ENCODE measurements at regions not wholly inside any gene's neighbourhood (a gene's known extent, or its start where the extent isn't known, plus 50 kb on each side); places are given as distances from the start of the nearest gene placed in this dataset.
"Not testable (repeated sequence)": the region's sequence is repeated elsewhere in the genome, so short reads cannot be mapped to it uniquely, and the experiment has no call there.

DNA sequence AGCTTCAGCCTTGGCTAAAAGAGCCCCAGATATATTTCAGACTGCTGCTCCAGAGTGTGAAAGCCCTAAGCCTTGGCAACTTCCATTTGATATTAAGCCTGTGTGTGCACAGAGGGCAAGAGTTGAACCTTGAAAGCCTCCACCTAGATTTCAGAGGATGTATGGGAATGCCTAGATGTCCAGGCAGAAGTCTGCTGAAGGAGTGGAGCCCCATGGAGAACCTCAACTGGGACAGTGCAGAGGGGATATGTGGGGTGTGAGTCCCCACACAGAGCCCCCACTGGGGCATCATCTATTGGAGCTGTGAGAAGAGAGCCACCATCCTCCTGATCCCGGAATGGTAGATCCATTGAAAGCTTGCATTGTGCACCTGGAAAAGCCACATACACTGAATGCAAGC, 1784.8 kb upstream of the CDH9 start:
- DNase-seq, result no peak

DNA sequence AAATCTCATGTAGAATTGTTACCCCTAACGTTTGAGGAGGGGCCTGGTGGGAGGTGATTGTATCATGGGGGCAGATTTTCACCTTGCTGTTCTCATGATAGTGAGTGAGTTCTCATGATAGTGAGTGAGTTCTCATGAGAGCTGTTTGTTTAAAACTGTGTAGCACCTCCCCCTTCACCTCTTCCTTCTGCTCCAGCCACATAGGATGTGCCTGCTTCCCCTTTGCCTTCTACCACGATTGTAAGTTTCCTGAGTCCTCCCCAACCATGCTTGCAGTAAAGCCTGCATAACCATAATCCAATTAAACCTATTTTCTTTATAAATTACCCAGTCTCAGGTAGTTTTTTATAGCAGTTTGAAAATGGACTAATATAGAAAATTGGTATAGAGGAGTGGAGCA, 1783.7 kb upstream of the CDH9 start:
- no peak for DNase-seq

DNA sequence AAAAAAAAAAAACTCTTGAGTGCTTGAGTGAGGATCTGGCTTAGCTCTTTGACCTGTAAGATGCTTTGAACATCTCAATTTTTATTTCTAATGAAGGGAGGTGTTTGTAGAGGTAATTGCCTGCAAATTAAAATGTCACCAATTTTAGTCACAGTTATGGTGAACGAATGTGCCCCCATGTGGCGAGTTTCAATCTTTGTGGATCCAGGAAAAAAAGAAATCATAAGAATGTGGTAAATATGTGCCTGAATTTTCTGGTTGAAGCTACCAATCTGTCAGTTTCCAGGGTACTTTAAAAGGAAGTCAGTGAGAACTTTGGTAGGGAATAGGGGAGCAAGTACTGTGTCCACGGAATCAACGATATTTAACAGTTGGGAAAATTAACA, 1772.4 kb upstream of the CDH9 start:
- peak in 1 of 2 experiments; percentile 43 for DNase-seq

DNA sequence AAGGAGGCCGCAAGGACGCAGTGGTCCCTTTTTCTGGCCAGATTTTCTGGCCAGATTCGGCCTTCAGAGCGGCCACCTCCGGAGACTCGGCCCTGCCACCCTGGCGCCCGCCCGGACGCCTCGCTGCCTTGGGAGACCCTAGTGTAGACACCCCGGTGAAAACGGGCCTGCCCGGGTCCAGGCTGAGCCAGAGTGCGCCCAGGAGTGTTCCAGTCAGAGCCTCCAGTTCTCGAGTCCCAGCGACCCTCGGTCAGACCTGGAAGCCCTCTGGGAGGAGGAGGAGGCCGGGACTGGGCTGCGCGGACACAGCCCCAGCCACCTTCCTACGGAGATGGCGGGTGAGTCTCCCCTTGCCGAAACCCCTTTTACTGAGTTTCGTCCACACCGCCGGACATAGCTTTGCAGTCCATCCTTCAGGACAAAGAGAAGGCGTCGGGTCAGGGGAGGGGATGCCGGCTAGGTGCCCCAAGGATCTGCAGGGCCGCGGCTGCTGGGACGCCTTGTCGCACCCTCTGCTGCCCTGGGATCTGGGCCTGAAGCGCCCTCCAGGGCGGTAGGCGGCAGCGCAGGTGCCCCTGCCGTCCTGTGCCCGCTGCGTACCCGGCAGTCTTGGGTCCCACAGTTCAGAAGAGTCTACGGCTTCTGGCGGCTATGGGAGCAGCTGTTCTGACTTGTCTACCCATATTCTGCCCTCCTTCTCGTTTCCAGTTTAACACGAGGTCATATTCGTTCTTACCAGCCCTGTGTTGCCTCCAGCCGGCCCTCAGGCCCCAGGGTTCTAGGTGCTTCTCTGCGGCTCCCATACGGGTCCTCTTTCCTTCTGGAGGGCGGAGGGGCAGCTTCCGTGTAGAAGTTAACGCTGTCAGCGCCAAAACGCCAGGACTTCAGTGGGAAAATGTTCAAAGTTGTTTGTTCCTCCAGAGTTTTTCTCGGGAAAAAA, 1771.7 kb upstream of the CDH9 start:
- peak in 1 of 2 experiments; percentile 29 for DNase-seq

DNA sequence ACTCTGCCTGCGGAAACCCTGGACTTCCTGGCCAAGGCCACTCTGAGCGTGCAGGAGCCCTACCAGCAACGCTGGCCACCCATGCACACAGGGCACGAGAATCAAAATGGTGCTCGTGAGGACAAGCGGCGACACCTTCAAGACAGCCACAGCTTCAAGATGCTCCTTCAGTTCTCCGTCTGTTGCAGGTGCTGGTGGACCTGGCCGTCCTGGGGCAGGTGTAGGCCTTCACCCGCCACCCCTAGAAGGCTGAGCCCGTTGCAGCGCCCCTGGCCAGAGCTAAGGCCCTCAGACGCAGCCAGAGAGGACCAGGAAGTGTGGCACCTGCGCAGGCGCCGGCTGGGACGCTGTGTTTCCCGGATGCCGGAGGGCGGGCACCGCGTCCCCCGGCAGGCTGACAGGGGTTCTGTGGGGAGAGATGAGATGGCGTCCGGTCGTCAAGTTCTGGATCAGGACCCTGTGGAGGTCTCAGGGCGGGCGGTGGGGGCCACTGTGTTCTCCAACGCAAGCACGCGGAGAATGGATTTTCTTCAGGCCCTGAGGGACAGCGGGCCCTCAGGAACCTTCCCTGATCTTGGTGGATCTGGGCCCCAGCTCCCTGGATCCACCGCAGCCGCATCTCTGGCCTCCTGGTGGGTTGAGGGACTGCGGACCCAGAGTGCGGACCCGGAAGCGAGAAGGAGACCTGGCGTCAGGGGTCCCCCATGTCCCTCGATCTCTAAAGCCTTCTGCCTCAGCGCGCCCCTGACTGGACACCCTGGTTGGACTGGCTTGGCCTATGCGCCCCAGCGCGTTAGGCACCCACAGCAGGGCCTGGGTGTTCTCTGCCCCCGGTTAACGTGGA, 1770.8 kb upstream of the CDH9 start:
- DNase-seq, result no peak

DNA sequence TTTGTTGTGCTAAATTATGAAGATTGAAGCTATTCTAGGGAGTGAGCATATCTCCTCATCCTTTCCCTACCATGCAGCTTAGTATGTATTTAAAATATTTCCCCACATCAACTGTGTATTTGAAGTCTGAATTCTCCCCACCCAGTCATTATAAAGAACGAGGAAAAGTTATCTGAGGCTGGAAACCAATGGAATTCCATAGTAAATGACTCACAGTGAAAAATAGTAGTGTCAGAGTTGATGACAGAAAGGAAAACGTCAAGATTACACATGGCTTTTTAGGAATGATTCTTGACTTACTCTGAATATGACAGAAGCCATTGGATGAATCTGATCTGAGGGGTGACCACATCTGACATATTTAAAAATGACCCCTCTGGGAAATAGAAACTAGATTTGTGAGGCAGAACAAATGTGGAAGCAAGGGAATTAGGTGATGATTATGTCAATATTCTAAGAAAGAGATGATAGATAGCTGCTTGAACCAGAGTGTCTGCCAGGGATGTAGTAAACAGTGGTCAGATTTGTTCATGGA, 1768.9 kb upstream of the CDH9 start:
- DNase-seq, result no peak

DNA sequence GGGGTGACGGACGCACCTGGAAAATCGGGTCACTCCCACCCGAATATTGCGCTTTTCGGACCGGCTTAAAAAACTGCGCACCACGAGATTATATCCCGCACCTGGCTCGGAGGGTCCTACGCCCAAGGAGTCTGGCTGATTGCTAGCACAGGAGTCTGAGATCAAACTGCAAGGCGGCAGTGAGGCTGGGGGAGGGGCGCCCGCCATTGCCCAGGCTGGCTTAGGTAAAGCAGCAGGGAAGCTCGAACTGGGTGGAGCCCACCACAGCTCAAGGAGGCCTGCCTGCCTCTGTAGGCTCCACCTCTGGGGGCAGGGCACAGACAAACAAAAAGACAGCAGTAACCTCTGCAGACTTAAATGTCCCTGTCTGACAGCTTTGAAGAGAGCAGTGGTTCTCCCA, 1760.6 kb upstream of the CDH9 start:
- DNase-seq, result not testable (repeated sequence)

DNA sequence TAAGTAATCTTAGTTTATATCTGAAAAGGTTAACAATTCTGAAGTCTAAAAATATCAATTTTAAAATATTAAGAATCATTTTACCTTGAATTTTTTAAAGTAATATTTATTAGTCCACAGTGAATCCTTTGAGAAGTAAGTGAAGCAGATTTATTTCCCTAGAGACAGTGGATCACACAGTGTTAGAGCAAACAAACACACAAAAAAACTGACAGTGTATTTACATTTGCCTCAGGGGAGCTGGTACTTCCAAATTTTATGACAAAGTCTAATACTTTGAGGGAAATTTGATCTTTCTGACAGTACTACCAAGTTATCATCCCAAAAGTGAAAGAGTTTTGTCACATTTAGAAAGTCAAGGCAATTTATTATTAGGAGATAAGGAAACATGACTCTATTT, 1750.6 kb upstream of the CDH9 start:
- no peak for DNase-seq

DNA sequence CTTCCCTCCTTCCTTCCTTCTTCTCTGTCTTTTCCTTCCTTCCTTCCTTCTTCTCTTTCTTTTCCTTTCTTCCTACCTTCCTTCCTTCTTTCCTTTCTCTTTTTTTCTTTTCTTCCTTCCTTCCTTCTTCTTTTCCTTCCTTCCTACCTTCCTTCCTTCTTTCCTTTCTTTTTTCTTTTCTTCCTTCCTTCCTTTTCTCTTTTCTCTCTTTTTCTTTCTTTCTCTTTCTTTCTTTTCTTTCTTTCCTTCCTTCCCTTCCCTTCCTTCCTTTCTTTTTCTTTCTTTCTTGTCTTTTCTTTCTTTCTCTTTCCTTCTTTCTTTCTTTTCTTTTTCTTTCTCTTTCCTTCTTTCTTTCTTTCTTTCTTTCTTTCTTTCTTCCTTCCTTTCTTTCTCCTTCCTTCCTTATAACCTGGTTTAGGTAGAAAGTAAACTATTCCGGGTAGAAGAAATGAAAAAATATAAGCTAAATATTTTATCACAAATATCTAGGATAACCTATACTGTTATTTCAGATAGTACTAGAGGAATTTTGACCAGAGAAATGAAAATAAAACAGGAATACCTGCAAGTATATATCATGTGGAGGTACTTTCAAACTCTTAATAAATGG, 1741.8 kb upstream of the CDH9 start:
- DNase-seq, result no peak

DNA sequence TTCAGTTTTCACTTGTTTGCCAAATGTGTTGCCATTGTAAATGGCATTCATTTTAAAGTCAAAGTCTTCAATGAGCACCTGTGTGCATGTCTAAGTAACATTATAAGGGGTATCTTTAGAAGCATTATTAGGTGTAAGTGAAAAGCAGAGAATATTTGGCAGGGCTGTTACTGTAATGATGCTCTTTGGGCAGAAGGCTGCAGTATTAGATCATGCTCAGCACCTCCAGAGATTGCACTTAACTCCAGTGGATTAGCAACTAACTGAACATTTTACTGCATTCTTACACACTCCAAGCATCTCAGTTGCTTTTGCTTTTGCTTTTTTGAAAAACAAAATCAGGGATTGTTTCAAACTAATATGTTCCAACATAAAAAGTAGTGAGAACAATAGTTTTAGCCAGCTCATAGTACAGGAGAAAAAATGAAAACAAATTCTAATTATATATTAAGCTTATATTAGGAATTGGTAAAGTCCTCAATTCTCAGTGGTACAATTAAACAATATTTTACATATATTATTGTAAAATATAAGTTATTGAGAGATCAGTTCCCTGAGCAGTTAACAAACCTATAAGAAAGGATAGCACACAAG, 1740.9 kb upstream of the CDH9 start:
- peak in 1 of 2 experiments; percentile 33 for DNase-seq

DNA sequence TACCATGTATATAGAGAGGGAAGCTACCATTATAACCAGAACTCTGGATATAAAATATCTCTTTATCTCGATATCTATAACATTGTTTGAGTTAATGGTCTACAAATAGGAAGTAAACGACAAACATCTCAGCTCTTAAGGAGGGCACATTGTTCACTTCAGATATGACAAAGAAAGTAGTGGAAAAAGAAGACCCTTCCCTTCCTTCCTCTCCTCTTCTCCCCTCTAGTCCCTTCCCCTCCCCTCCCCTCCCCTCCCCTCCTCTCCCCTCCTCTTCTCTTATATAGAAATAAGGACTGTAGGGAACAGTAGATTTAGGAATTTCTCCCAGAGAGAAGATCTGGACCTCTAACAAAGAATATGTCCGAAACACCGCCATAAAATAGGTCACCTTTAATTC, 1731.9 kb upstream of the CDH9 start:
- DNase-seq, result no peak

DNA sequence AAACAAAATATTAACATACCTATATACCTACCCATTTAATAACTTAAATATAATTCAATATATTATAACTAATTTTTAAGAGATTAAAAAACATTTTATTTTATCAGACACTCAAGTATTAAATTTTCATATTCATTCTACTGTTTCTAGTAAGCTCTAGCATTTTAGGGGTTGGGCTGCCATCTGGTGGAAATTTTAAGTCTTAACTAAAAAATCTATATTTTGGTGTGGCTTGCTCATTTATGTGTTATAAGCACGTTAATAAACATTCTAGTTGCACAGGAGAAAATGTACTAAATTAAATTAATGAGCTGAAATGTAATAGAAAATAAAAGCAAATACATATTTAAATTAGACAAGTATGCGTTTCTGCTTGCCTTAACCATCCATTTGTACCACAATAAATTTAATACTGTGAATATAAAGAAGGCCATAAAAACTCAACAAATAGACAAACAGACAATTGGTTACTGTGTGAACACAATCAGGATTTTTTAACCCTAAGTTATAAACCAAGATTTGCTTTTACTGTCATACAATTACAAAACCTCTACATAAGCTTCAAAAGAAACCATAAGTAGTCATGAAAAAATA, 1728.3 kb upstream of the CDH9 start:
- peak; percentile 21 to 78 for DNase-seq

DNA sequence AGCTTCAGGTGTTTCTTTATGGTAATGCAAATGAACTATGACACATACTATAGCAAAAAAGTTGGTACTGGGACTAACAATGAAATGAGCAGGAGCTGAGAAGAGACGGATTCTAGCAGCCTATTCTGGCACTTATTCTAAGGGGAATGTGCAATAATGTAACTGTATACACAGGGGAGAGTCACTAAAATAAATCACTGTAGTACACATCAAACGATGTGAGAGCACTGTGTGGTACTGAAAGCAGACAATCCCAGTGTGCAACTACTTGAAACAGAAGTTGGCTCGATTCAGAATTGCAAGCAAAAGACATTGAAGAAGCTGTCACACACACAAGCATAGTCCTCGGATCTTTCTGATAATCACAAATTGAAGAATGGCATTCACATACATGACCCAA, 1713.0 kb upstream of the CDH9 start:
- no peak for DNase-seq

DNA sequence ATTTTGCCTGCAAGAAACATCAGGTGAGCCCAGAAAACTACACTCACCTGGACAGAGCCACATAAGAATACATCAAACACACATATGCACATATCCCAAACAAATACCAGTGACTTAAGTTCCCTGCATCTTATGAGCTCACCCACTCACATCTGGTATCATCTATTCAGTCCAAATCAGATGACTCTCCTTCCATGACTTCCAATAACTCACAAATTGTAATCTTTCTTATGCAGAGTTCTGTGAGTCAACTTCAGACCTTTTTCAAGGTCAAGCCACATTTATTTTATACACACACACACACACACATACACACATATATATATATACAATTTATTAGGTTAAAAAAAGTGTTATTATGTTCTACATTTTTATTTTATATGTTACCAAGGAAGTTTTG, 1711.9 kb upstream of the CDH9 start:
- no peak for DNase-seq

DNA sequence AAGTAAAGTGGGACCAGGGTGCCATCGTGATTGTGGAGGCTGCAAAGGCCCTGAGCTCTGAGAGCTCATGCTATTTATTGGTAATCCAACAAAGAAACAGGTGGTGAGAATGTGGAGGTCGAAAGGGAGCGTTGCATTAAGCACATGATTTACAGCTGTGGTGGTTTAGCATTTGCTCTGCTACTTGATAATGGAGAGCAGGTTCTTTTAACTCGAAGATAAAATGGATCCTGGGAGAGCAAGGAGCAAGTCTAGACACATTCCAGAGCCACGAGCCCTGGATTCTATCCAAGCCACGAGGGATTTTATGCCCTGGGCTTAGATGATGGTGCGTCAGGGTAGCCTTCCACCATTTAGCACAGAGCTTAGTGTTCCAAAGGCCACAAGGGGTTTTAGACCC, 1710.1 kb upstream of the CDH9 start:
- no peak for DNase-seq

DNA sequence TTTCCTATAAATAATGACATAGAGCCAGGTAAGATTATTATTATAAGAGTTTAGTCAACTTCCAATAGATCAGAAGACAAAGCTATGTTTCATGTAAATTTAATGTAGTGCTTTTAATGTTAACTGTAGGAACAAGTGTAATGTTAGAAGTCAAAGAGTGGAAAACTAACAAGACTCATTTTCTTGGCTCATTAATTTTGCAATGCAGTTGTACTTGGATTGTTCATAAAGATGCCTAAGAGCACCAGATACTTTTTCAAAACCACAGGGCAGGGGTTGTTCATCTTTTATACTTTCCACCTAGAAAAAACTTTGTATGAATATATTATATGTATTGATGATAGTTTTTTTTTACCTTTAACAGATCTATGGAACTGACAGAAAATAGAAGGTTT, 1705.3 kb upstream of the CDH9 start:
- no peak for DNase-seq

DNA sequence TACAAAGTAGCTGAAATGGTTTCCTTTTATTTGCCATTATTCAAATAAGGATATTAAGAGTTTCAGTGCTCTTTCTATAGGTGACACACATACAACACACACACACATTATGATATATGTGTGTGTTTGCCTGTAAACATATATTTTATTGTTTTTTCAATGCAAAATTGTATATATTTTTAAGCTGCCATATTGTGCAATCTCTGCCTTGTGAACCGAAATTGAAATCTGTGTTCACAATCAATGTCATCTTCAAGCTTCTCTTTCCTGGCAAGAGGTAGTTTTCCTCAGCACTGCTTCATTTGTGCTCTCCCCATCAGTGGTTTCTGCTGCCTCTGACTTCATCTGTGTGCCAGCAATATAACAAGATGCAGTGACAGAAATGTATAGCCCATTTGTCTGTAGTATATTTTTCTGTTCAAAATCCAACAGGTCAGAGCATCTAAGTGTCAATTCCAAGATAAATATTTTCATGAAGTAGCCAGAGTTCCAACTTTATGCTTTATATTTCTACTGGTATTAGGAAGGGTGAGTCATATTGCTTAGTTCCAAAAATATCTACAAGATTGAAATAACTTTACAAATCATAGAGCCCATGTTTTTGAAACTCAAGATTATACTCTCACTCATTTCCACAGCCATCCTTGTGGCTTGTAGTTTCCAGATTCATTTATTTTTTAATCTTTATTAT, 1704.8 kb upstream of the CDH9 start:
- DNase-seq, result no peak

DNA sequence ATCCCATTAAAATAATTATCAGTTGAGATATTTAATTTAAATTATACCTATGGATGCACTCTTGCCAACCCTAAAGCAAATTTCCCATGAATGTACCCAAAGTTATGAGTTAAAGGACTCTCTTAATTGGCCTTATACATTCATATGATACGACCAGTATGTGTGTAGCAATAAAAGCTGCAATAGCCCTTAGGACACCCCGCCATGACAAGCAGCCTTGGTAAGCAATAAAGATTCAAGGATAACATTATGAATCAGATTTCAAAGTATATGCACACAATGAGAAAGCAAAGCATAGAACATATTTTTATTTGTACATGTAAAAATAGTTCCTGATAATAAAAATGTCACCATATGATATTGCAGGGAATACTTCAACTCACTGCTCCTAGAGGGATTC, 1699.3 kb upstream of the CDH9 start:
- no peak for DNase-seq

DNA sequence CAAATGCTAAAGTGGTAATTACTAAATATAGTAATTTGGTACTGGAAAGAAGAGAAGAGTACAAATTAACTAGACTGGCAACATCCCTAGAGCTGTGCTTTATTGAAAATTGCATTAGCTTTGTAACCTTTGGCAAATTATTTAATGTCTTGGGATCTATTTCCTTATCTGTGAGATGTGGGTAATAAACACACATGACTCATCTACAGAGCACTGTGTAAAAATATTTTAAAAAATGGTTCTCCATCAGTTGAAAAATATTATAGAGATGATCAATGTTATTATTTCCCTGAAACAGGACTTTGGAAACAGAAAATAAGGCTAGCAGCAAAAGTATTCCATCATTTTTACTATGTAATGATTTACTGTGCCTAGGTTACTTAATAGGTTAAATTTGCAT, 1698.8 kb upstream of the CDH9 start:
- no peak for DNase-seq

DNA sequence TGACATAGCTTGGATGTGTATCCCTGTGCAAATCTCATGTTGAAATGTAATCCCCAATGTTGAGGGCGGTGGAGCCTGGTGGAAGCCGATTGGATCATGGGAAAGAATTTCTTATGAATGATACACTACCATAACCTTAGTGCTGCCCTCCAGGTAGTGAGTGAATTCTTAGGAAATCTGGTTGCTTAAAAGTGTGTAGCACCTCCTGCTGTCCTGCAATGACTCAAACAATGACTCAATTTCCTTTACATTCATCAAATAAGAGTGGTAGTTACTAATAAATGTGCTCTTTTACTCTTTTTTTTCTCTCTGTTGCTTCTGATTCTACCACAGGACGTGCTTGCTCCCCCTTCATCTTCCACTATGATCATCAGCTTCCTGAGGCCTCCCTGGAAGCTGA, 1696.0 kb upstream of the CDH9 start:
- no peak for DNase-seq

DNA sequence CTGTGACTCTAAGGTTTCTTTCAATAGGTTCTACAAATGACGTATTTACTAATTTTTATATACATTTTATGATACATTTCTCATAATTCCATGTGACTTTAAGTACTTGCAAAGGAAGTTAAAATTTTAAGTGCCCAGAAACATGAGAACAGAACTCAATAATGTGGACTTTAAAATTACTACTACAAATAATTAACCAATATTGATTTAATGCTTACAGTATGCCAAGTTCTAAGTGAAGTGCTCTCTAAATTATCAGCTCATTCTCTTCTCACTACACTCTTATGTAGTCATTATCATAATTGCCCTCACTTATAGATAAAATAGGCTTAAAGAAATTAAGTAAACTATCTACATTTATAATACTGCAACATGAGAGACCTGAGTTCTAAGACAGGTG, 1690.7 kb upstream of the CDH9 start:
- DNase-seq, result no peak

DNA sequence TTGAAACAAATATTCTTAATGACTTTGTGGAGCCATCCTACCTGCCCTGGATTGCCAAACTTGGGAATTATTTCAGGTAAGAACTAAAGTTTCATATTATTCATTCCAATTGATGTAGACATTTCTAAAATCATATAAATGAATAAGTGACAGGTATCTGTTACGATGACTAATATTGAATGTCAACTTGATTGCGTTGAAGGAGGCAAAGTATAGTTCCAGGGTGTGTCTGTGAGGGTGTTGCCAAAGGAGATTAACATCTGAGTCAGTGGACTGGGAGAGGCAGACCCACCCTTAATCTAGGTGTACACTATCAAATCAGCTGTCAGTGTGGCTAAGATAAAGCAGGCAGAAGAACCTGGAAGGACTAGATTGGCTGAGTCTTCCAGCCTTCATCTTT, 1688.4 kb upstream of the CDH9 start:
- DNase-seq, result no peak
